ENCODE measurements at regions not wholly inside any gene's neighbourhood (a gene's known extent, or its start where the extent isn't known, plus 50 kb on each side); places are given as distances from the start of the nearest gene placed in this dataset.

DNA sequence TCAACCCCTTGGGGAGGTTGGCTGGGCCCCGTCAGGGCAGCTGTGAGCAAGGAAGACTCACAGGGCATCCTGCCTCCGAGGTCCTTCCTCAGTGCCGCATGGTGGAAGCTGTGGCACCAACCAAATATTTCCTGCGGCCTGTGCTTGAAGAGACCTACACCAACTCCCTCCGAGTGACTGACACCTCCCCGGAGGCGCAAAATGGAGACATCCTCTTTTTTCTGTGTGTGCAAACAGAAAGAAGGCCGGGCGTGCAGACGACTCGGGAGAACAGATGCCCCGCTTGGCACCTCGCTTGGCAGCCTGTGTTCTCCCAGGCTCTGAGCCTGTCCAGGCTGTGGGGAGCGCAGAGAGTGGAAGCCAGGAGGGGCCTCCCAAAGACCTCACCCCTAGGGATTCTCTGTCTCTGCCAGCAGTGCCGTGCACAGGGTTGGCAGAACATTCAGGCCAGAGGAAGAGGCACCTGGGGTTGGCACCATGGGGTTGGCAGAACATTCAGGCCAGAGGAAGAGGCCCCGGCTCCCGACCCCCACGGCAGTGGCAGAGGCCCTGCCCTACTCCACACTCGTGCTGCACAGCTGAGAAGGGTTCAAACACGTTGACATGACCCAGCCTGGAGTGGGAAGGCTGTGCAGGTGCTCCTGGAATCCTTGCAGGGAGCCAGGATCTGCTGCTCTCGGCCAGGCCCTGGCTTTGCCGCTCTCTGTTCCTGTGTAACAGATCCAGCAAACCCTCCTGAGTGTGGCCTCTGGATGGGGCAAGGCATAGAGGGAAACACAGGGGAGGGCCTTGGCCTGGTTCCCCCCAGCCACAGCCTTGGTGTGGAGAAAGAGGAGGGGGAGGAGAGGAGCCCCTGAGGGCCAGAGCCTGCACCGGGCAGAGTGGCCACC, 805.5 kb downstream of the BRD1 start:
- DNase-seq = no peak
- Mint-ChIP-seq H3K4me1 (no peaks in the 10 kb centered on the region), H3K27ac (no peak overlapping the region), H3K27me3 (no peaks in the 10 kb centered on the region), H3K36me3 (no peaks in the 10 kb centered on the region), H3K9me3 (peaks cover 0 to 1% (median 0%) of the 10 kb centered on the region in 7 donors), H3K4me3 (no peak overlapping the region)
- Histone ChIP-seq H3K36me3 (ENCODE audit: control insufficient read depth, insufficient read depth, low read length) (no peaks in the 10 kb centered on the region), H3K4me1 (ENCODE audit: control insufficient read depth, insufficient read depth, low read length, poor library complexity, severe bottlenecking) (no peaks in the 10 kb centered on the region), H3K4me3 (ENCODE audit: low read depth, low read length) (no peak overlapping the region), H3K27ac (ENCODE audit: insufficient read depth, low read length, poor library complexity, severe bottlenecking) (no peak overlapping the region), H3K27me3 (ENCODE audit: control insufficient read depth, insufficient read depth, low read length) (no peaks in the 10 kb centered on the region), H3K9me3 (ENCODE audit: control insufficient read depth in 2 of 2, low read length in 2 of 2) (no peaks in the 10 kb centered on the region)
- ATAC-seq (ENCODE audit: low read depth in 2 of 2) = no peak

DNA sequence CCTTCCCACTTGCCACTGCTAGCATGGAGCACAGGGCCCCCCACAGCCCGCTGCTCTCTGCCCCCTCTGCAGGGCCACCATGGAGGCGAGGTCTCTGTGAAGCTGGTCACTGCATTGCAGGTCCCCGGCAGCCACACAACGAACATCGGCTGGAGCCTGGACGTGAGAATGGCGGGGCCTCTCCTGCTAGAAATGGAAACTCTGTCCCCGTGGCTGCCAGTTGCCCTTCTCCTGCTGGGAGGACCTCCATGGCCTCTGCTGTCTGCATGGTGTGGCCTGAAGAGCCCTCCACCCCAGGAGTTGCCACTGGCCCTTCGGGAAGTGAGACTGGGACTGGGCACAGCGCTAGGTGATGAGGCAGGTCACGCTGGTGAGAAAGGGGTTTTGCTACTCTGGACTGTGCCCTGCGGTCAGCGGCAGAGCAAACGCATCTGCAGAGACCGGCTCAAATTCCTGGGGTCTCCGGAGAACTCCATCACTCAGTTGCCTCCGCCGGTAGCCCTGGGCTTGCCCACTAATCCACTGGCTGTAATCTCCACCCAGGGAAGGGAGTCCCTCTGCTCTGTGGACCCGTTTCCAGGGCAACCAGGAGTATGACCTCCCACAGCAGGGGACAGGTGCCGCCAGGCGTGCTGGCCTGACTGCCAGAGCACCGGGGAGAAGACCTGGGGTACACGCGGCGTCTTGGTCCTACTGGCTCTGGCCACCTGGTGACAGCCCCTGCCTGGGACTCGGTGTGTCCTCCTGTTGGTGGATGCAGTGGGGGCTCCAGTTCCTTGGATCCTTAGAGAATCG, 806.3 kb downstream of the BRD1 start:
- DNase-seq (no peak), ATAC-seq (ENCODE audit: low read depth in 2 of 2) (no peak)
- H3K36me3 ChIP-seq (ENCODE audit: control insufficient read depth, insufficient read depth, low read length) = no peaks in the 10 kb centered on the region
- H3K9me3 ChIP-seq (ENCODE audit: control insufficient read depth in 2 of 2, low read length in 2 of 2) = no peaks in the 10 kb centered on the region
- H3K4me3 ChIP-seq (ENCODE audit: low read depth, low read length) = no peak overlapping the region
- no peaks in the 10 kb centered on the region for H3K4me1 Mint-ChIP-seq
- no peaks in the 10 kb centered on the region for H3K4me1 ChIP-seq (ENCODE audit: control insufficient read depth, insufficient read depth, low read length, poor library complexity, severe bottlenecking)
- H3K27me3 ChIP-seq (ENCODE audit: control insufficient read depth, insufficient read depth, low read length) = no peaks in the 10 kb centered on the region
- no peaks in the 10 kb centered on the region for H3K27me3 Mint-ChIP-seq
- H3K27ac ChIP-seq (ENCODE audit: insufficient read depth, low read length, poor library complexity, severe bottlenecking) = no peak overlapping the region
- no peaks in the 10 kb centered on the region for H3K36me3 Mint-ChIP-seq
- no peak overlapping the region for H3K4me3 Mint-ChIP-seq
- no peak overlapping the region for H3K27ac Mint-ChIP-seq
- H3K9me3 Mint-ChIP-seq = peaks cover 0 to 1% (median 0%) of the 10 kb centered on the region in 7 donors

DNA sequence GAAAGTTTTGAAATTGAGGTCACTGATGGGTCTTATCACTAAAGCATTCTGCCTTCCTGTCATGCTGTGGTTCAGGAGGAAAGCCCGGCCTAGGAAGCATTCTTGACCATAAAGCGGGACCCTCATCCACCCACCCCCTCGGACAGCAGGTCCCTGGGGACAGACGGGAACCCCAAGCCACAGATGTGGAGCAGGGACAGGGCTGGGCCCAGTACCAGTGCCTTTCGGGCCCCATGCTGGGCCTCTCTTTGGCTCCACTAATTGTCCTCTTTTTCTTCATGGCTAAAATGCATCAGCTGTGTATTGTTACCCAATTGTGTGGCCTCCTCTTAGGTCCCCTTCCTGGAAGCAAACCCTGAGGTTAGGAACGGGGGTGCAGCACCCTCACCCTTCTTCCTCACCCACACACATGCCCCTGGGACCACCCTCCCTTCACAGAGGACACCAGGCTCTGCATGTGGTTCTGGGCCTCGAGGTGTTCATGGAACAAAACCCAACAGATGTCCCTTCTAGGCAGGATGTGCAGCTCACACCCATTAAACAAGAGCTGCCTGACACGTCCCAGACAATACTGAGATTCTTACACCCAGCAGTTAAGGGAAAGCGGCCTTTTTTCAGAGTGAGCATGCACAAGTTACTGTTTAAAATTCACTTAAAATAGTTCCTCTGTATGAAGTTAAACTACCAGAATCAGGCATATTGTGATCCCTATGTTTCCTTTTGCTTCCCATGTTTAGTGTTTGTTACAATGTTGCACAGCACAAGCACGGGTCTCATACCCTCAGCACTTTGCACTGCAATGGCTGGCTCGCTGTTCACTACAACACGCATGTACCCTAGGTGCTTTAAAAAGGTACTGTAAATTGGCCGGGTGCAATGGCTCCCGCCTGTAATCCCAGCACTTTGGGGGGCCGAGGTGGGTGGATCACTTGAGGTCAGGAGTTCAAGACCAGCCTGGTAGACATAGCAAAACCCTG, 807.6 kb downstream of the BRD1 start:
- DNase-seq (no peak), ATAC-seq (ENCODE audit: low read depth in 2 of 2) (no peak)
- Mint-ChIP-seq H3K4me1 (no peaks in the 10 kb centered on the region), H3K9me3 (peaks cover 0 to 1% (median 0%) of the 10 kb centered on the region in 7 donors), H3K36me3 (no peaks in the 10 kb centered on the region), H3K4me3 (no peak overlapping the region), H3K27me3 (no peaks in the 10 kb centered on the region), H3K27ac (no peak overlapping the region)
- no peak overlapping the region for H3K4me3 ChIP-seq (ENCODE audit: low read depth, low read length)
- H3K36me3 ChIP-seq (ENCODE audit: control insufficient read depth, insufficient read depth, low read length) = no peaks in the 10 kb centered on the region
- no peak overlapping the region for H3K27ac ChIP-seq (ENCODE audit: insufficient read depth, low read length, poor library complexity, severe bottlenecking)
- no peaks in the 10 kb centered on the region for H3K4me1 ChIP-seq (ENCODE audit: control insufficient read depth, insufficient read depth, low read length, poor library complexity, severe bottlenecking)
- H3K27me3 ChIP-seq (ENCODE audit: control insufficient read depth, insufficient read depth, low read length) = no peaks in the 10 kb centered on the region
- H3K9me3 ChIP-seq (ENCODE audit: control insufficient read depth in 2 of 2, low read length in 2 of 2) = no peaks in the 10 kb centered on the region

DNA sequence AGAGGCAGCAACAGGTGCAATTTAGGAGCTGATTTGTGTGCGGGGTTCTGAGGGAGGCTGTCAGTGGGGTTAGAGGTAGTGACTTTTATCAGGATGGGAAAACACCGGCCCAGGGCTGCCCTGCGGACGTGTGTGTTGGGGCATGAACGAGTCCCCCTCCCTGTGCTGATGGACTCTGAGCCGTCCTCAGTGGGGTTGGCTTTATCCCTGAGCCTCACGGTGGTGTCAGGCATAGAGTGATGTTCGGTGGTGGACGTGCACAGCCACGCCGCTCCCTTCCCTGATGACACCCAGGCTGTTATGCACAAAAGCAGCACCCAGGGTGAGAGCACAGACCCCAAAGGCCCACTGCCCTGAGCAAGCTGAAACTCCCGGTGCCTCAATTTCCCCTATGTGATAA, 809.1 kb downstream of the BRD1 start:
- H3K27me3 Mint-ChIP-seq = no peaks in the 10 kb centered on the region
- H3K9me3 Mint-ChIP-seq = peaks cover 0 to 1% (median 0%) of the 10 kb centered on the region in 7 donors
- no peak overlapping the region for H3K4me3 Mint-ChIP-seq
- Histone ChIP-seq H3K27me3 (ENCODE audit: control insufficient read depth, insufficient read depth, low read length) (no peaks in the 10 kb centered on the region), H3K9me3 (ENCODE audit: control insufficient read depth in 2 of 2, low read length in 2 of 2) (no peaks in the 10 kb centered on the region), H3K36me3 (ENCODE audit: control insufficient read depth, insufficient read depth, low read length) (no peaks in the 10 kb centered on the region), H3K27ac (ENCODE audit: insufficient read depth, low read length, poor library complexity, severe bottlenecking) (no peak overlapping the region), H3K4me1 (ENCODE audit: control insufficient read depth, insufficient read depth, low read length, poor library complexity, severe bottlenecking) (no peaks in the 10 kb centered on the region), H3K4me3 (ENCODE audit: low read depth, low read length) (no peak overlapping the region)
- DNase-seq = no peak
- no peaks in the 10 kb centered on the region for H3K36me3 Mint-ChIP-seq
- H3K4me1 Mint-ChIP-seq = no peaks in the 10 kb centered on the region
- no peak for ATAC-seq (ENCODE audit: low read depth in 2 of 2)
- no peak overlapping the region for H3K27ac Mint-ChIP-seq

DNA sequence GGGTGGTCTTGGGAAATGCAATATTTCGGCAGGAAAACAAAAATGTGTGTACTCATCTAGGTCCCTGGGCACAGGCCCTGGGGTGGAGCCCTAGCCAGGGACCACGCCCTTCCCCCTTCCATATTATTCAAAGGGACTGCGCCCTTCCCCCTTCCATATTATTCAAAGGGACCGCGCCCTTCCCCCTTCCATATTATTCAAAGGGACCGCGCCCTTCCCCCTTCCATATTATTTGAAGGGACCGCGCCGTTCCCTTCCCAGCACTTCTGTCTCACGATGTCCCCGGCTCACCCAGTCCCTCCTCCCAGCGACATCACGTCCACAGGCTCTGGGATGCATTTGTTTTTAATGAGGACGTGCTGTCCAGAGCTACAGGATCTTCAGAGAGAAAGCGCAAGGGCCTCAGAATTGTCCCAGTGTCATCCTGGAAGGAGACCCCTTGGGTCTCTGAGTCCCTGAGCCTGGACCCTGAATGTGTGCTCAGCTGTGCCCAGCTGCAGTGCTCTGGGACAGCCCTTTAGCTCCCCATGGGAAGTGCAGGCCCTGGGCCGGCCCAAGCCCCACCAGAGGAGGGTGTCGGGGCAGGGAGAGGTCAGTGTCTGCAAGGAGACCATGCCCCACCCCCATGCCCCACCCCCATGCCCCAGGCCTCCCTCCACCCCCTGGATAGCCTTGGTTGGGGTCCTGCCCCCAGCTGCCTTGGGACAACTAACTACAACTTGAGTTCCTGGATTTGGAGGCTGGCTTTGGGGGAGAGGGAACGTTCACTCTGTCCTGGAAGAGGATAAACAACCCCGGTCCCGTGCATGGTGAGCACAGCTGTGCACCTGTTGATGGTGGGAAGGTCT, 810.0 kb downstream of the BRD1 start:
- Histone ChIP-seq H3K4me3 (ENCODE audit: low read depth, low read length) (no peak overlapping the region), H3K4me1 (ENCODE audit: control insufficient read depth, insufficient read depth, low read length, poor library complexity, severe bottlenecking) (no peaks in the 10 kb centered on the region), H3K36me3 (ENCODE audit: control insufficient read depth, insufficient read depth, low read length) (no peaks in the 10 kb centered on the region), H3K27me3 (ENCODE audit: control insufficient read depth, insufficient read depth, low read length) (no peaks in the 10 kb centered on the region), H3K27ac (ENCODE audit: insufficient read depth, low read length, poor library complexity, severe bottlenecking) (no peak overlapping the region), H3K9me3 (ENCODE audit: control insufficient read depth in 2 of 2, low read length in 2 of 2) (no peaks in the 10 kb centered on the region)
- DNase-seq (no peak), ATAC-seq (ENCODE audit: low read depth in 2 of 2) (no peak)
- H3K36me3 Mint-ChIP-seq = no peaks in the 10 kb centered on the region
- H3K4me1 Mint-ChIP-seq = no peaks in the 10 kb centered on the region
- H3K4me3 Mint-ChIP-seq = no peak overlapping the region
- H3K27ac Mint-ChIP-seq = no peak overlapping the region
- peaks cover 0 to 1% (median 0%) of the 10 kb centered on the region in 7 donors for H3K9me3 Mint-ChIP-seq
- H3K27me3 Mint-ChIP-seq = no peaks in the 10 kb centered on the region

DNA sequence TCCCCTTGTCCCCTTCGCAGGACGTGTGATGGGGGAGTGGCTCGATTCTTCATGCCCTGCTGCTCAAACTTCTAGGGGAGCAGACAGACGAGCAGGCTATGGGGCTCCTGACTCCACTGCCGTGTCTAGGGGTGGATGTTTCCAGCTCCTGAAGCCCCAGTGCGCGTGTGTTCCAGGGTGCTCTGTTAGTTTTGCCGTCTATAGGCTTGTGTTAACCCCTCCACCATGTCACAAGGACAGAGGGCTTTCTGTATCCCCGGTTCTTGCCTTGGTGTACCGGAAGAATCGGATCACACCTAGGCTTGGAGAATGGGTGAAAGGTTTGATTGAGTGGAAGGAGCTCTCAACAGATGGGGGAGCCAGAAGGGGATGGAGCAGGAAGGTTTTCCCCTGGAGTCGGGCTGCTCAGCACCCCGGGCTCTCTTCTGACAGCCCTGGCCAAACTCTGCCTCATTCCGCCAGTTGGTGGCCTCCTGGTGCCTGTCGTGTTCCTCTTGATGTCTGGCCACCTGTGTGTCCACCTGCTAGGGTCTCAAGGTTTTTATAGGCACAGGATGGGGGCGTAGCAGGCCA, 810.7 kb downstream of the BRD1 start:
- no peaks in the 10 kb centered on the region for H3K4me1 Mint-ChIP-seq
- no peak overlapping the region for H3K4me3 Mint-ChIP-seq
- ATAC-seq (ENCODE audit: low read depth in 2 of 2) = no peak
- H3K4me3 ChIP-seq (ENCODE audit: low read depth, low read length) = no peak overlapping the region
- H3K9me3 Mint-ChIP-seq = no peaks in the 10 kb centered on the region
- no peak overlapping the region for H3K27ac Mint-ChIP-seq
- H3K4me1 ChIP-seq (ENCODE audit: control insufficient read depth, insufficient read depth, low read length, poor library complexity, severe bottlenecking) = no peaks in the 10 kb centered on the region
- no peaks in the 10 kb centered on the region for H3K27me3 Mint-ChIP-seq
- no peaks in the 10 kb centered on the region for H3K27me3 ChIP-seq (ENCODE audit: control insufficient read depth, insufficient read depth, low read length)
- H3K9me3 ChIP-seq (ENCODE audit: control insufficient read depth in 2 of 2, low read length in 2 of 2) = no peaks in the 10 kb centered on the region
- no peak overlapping the region for H3K27ac ChIP-seq (ENCODE audit: insufficient read depth, low read length, poor library complexity, severe bottlenecking)
- no peak for DNase-seq
- H3K36me3 Mint-ChIP-seq = no peaks in the 10 kb centered on the region
- H3K36me3 ChIP-seq (ENCODE audit: control insufficient read depth, insufficient read depth, low read length) = no peaks in the 10 kb centered on the region
